SK-N-SH treated with all-trans-retinoic acid at 6 μM for 48 hours (cell line): ENCODE measurements at regions not wholly inside any gene's neighbourhood (a gene's known extent, or its start where the extent isn't known, plus 50 kb on each side); places are given as distances from the start of the nearest gene placed in this dataset.

Experiments
- ATAC-seq: fragments of 200-7000 bp; cut with Tn5 transposase; 3 replicates; pipeline ENCODE4 v1.9.1; 2020; ENCODE audit warnings: mild to moderate bottlenecking, moderate library complexity
- BACH2 ChIP-seq: fragments of 250-450 bp; sonication (Bioruptor Pico); IDR thresholded peaks from 2 replicates; pipeline ENCODE4 v1.9.0; 2021; ENCODE audit warnings: mild to moderate bottlenecking, borderline replicate concordance
- CSDC2 ChIP-seq: fragments of 250-450 bp; sonication (Bioruptor Pico); IDR thresholded peaks from 2 replicates; pipeline ENCODE4 v1.5.0; 2020; ENCODE audit warnings: mild to moderate bottlenecking, moderate library complexity
- ESRRG ChIP-seq: fragments of 250-450 bp; sonication (Bioruptor Pico); IDR thresholded peaks from 2 replicates; pipeline ENCODE4 v1.6.1; 2021; ENCODE audit warnings: mild to moderate bottlenecking
- ISL1 ChIP-seq: fragments of 250-450 bp; sonication (Bioruptor Pico); IDR thresholded peaks from 2 replicates; pipeline ENCODE4 v2.1.2; 2022; ENCODE audit warnings: mild to moderate bottlenecking, moderate library complexity
- OSR1 ChIP-seq: fragments of 250-450 bp; sonication (Bioruptor Pico); IDR thresholded peaks from 2 replicates; pipeline ENCODE4 v1.8.0; 2022; ENCODE audit warnings: moderate library complexity, mild to moderate bottlenecking, inconsistent platforms
- PPARA ChIP-seq: fragments of 250-450 bp; sonication (Bioruptor Pico); IDR thresholded peaks from 2 replicates; pipeline ENCODE4 v1.5.0; 2020; ENCODE audit warnings: mild to moderate bottlenecking, borderline replicate concordance
- RARB ChIP-seq: fragments of 250-450 bp; sonication (Bioruptor Pico); IDR thresholded peaks from 2 replicates; pipeline ENCODE4 v1.8.0; 2021; ENCODE audit warnings: mild to moderate bottlenecking, moderate library complexity
- TCF4 ChIP-seq: fragments of 250-450 bp; sonication (Bioruptor Pico); IDR thresholded peaks from 2 replicates; pipeline ENCODE4 v1.8.0; 2021; ENCODE audit warnings: mild to moderate bottlenecking, moderate library complexity, borderline replicate concordance
- TOX ChIP-seq: fragments of 250-450 bp; sonication (Bioruptor Pico); IDR thresholded peaks from 2 replicates; pipeline ENCODE4 v1.8.0; 2021; ENCODE audit warnings: mild to moderate bottlenecking, moderate library complexity, borderline replicate concordance
- ZC3H10 ChIP-seq: fragments of 250-450 bp; sonication (Bioruptor Pico); IDR thresholded peaks from 2 replicates; pipeline ENCODE4 v1.5.1; 2021; ENCODE audit warnings: mild to moderate bottlenecking, moderate library complexity
- ZFP3 ChIP-seq: fragments of 250-450 bp; sonication (Bioruptor Pico); IDR thresholded peaks from 2 replicates; pipeline ENCODE4 v1.5.0; 2020; ENCODE audit warnings: mild to moderate bottlenecking, moderate library complexity
- ZFP30 ChIP-seq: fragments of 450-650 bp; formaldehyde crosslinking; IDR thresholded peaks from 2 replicates; pipeline ENCODE4 v1.5.0; 2022; ENCODE audit warnings: mild to moderate bottlenecking, moderate library complexity
- ZNF565 ChIP-seq: fragments of 450-650 bp; formaldehyde crosslinking; conservative IDR thresholded peaks from 2 replicates; pipeline ENCODE4 v1.5.0; 2020; ENCODE audit warnings: low read depth, mild to moderate bottlenecking, moderate library complexity
- ZNF70 ChIP-seq: fragments of 450-650 bp; formaldehyde crosslinking; IDR thresholded peaks from 2 replicates; pipeline ENCODE4 v1.5.0; 2020; ENCODE audit warnings: mild to moderate bottlenecking, moderate library complexity
- ZNF8 ChIP-seq: fragments of 450-650 bp; formaldehyde crosslinking; IDR thresholded peaks from 2 replicates; pipeline ENCODE4 v1.5.0; 2020; ENCODE audit warnings: mild to moderate bottlenecking, moderate library complexity
- TF ChIP-seq, protein P1 (sequence below): fragments of 250-450 bp; sonication (Bioruptor Pico); IDR thresholded peaks from 2 replicates; pipeline ENCODE4 v1.8.0; 2020; ENCODE audit warnings: mild to moderate bottlenecking, moderate library complexity, borderline replicate concordance
- TF ChIP-seq, protein P2 (sequence below): fragments of 250-450 bp; sonication (Bioruptor Pico); IDR thresholded peaks from 2 replicates; pipeline ENCODE4 v1.5.0; 2020; ENCODE audit warnings: mild to moderate bottlenecking, moderate library complexity
- TF ChIP-seq, protein P3 (sequence below): fragments of 250-450 bp; sonication (Bioruptor Pico); IDR thresholded peaks from 2 replicates; pipeline ENCODE4 v1.8.0; 2021; ENCODE audit warnings: low read depth, mild to moderate bottlenecking, moderate library complexity, borderline replicate concordance
- TF ChIP-seq, protein P4 (sequence below): fragments of 250-450 bp; sonication (Bioruptor Pico); IDR thresholded peaks from 2 replicates; pipeline ENCODE4 v1.5.1; 2020; ENCODE audit warnings: low read depth, mild to moderate bottlenecking, moderate library complexity

DNA sequence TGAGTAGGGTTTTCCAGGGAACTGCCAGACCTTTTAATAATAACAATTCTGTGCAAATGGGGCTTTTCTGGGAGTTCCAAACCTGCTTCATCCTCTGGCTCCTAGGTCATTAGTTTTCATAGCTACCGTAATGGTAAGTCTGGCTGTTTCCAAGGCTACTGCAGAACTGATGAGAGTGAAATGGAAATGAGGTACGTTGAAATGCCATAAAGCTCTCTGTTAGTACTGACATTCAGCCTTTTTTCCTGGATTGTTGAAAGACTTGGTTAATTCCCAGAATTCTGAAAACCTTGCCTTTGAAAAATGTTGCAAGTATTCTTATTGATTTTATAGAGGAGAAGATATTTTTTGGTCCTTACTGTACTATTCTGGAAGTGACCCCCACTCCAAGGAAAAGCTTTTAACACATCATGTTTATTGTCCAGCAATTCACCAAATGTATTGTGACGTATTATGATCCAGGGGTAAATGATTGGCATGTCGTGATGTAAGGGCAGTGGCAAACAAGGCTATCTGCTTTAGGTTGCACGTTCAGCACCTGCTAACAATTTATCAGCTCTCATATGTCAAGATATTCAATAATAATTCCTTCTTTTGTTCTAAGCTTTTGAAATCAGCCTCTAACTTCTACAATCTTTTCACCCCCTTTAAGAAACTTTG, 767.0 kb upstream of the RAB6C start:
- TF ChIP-seq, protein P1, sequence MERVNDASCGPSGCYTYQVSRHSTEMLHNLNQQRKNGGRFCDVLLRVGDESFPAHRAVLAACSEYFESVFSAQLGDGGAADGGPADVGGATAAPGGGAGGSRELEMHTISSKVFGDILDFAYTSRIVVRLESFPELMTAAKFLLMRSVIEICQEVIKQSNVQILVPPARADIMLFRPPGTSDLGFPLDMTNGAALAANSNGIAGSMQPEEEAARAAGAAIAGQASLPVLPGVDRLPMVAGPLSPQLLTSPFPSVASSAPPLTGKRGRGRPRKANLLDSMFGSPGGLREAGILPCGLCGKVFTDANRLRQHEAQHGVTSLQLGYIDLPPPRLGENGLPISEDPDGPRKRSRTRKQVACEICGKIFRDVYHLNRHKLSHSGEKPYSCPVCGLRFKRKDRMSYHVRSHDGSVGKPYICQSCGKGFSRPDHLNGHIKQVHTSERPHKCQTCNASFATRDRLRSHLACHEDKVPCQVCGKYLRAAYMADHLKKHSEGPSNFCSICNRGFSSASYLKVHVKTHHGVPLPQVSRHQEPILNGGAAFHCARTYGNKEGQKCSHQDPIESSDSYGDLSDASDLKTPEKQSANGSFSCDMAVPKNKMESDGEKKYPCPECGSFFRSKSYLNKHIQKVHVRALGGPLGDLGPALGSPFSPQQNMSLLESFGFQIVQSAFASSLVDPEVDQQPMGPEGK (CRISPR knock-in tag): no peak
- TF ChIP-seq RARB (CRISPR knock-in tag) (no peak), CSDC2 (CRISPR knock-in tag) (no peak), PPARA (CRISPR knock-in tag) (no peak), BACH2 (CRISPR knock-in tag) (no peak), TCF4 (CRISPR knock-in tag) (no peak), ZC3H10 (no peak), OSR1 (CRISPR knock-in tag) (no peak), TOX (CRISPR knock-in tag) (no peak), ZFP30 (CRISPR knock-in tag) (no peak), ISL1 (CRISPR knock-in tag) (no peak), ZNF565 (no peak), ESRRG (CRISPR knock-in tag) (no peak), ZNF8 (CRISPR knock-in tag) (no peak), ZFP3 (CRISPR knock-in tag) (no peak), ZNF70 (CRISPR knock-in tag) (no peak)
- TF ChIP-seq, protein P2, sequence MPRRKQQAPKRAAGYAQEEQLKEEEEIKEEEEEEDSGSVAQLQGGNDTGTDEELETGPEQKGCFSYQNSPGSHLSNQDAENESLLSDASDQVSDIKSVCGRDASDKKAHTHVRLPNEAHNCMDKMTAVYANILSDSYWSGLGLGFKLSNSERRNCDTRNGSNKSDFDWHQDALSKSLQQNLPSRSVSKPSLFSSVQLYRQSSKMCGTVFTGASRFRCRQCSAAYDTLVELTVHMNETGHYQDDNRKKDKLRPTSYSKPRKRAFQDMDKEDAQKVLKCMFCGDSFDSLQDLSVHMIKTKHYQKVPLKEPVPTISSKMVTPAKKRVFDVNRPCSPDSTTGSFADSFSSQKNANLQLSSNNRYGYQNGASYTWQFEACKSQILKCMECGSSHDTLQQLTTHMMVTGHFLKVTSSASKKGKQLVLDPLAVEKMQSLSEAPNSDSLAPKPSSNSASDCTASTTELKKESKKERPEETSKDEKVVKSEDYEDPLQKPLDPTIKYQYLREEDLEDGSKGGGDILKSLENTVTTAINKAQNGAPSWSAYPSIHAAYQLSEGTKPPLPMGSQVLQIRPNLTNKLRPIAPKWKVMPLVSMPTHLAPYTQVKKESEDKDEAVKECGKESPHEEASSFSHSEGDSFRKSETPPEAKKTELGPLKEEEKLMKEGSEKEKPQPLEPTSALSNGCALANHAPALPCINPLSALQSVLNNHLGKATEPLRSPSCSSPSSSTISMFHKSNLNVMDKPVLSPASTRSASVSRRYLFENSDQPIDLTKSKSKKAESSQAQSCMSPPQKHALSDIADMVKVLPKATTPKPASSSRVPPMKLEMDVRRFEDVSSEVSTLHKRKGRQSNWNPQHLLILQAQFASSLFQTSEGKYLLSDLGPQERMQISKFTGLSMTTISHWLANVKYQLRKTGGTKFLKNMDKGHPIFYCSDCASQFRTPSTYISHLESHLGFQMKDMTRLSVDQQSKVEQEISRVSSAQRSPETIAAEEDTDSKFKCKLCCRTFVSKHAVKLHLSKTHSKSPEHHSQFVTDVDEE: no peak
- TF ChIP-seq, protein P3, sequence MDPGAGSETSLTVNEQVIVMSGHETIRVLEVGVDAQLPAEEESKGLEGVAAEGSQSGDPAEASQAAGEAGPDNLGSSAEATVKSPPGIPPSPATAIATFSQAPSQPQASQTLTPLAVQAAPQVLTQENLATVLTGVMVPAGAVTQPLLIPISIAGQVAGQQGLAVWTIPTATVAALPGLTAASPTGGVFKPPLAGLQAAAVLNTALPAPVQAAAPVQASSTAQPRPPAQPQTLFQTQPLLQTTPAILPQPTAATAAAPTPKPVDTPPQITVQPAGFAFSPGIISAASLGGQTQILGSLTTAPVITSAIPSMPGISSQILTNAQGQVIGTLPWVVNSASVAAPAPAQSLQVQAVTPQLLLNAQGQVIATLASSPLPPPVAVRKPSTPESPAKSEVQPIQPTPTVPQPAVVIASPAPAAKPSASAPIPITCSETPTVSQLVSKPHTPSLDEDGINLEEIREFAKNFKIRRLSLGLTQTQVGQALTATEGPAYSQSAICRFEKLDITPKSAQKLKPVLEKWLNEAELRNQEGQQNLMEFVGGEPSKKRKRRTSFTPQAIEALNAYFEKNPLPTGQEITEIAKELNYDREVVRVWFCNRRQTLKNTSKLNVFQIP (CRISPR knock-in tag): no peak
- TF ChIP-seq, protein P4, sequence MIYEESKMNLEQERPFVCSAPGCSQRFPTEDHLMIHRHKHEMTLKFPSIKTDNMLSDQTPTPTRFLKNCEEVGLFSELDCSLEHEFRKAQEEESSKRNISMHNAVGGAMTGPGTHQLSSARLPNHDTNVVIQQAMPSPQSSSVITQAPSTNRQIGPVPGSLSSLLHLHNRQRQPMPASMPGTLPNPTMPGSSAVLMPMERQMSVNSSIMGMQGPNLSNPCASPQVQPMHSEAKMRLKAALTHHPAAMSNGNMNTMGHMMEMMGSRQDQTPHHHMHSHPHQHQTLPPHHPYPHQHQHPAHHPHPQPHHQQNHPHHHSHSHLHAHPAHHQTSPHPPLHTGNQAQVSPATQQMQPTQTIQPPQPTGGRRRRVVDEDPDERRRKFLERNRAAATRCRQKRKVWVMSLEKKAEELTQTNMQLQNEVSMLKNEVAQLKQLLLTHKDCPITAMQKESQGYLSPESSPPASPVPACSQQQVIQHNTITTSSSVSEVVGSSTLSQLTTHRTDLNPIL (CRISPR knock-in tag): no peak
- TF ChIP-seq, all 23 proteins: peak for 0
- no peak for ATAC-seq

DNA sequence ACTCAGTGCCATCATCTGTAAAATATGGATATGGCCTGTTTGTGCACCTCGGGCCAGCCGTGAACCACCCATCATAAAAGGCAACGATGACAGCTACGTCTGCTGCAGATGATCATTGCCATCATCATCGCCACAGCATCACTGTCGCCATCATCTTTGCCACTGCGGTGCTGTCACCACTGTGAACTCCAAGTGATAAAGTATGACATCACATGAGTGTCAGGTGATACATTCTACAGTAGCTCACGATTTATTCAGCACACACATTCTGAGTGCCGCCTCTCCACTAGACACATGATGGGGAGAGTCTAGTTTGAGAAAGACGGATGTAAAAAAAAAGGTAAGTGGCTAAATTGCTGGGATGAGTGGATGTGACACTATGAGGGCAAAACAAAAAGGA, 755.4 kb upstream of the RAB6C start:
- no peak for ATAC-seq
- TF ChIP-seq TOX (CRISPR knock-in tag) (no peak), RARB (CRISPR knock-in tag) (no peak), ZNF8 (CRISPR knock-in tag) (no peak), OSR1 (CRISPR knock-in tag) (no peak), ESRRG (CRISPR knock-in tag) (no peak)
- TF ChIP-seq, protein P3 (CRISPR knock-in tag): no peak

DNA sequence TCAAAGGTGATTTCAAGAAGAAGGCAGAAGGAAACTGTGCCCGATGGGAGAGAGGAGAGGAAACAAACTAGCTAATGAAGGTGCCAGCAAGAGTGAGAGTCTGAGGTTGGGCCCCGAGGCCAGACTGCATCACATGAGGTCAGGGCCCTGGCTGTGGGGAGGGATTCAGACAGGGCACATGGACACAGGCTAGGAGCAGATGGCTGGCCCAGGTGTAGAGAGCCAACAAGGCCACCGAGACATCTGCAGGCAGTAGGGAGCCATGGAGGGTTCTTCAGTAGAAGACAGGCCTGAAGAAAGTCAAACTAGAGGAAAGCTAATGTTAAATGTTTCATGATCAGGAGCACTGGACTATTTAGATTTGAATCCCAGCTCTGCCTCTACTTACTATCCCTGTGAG, 755.0 kb upstream of the RAB6C start:
- no peak for ATAC-seq
- no peak for TF ChIP-seq ZFP3 (CRISPR knock-in tag)

DNA sequence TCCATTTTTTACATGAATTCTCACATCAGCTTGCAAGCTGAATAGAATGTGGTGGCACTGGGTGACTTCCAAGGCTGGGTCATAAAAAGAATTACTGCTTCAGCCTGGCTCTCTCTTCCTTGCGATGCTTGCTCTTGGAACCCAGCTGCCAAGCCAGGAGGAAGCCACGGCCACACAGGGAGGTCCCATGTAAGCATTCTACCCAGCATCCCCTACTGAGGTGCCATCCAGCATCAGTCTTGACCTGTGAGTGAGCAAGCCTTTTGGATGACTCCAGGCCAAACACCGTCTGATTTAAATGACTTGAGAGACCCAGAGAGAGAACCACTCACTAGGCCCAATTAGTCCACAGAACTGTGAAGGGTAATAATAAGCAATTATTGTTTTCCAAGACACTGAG, 750.3 kb upstream of the RAB6C start:
- no peak for ATAC-seq
- no peak for TF ChIP-seq ZFP30 (CRISPR knock-in tag)
- TF ChIP-seq, protein P1 (CRISPR knock-in tag): no peak
- TF ChIP-seq, protein P2: no peak
- TF ChIP-seq TOX (CRISPR knock-in tag): no peak
- TF ChIP-seq, protein P4 (CRISPR knock-in tag): no peak
